H9 (cell line): ENCODE measurements at regions not wholly inside any gene's neighbourhood (a gene's known extent, or its start where the extent isn't known, plus 50 kb on each side); places are given as distances from the start of the nearest gene placed in this dataset.
"Not testable (repeated sequence)": the region's sequence is repeated elsewhere in the genome, so short reads cannot be mapped to it uniquely, and the experiment has no call there.

Source experiments
- DNase-seq: peaks from one replicate; pipeline ENCODE4 v3.0.0-alpha.2; 2017
- H2AFZ ChIP-seq: one replicate; pipeline ENCODE4 v1.6.1; 2013; ENCODE audit warnings: mild to moderate bottlenecking, low read length, control low read depth, moderate library complexity
- H2AK5ac ChIP-seq: 2 replicates; pipeline ENCODE4 v1.6.1; 2013; ENCODE audit warnings: low read length, control low read depth, mixed read lengths; ENCODE audit not compliant: insufficient read length
- H2BK120ac ChIP-seq: one replicate; pipeline ENCODE4 v1.6.1; 2013; ENCODE audit warnings: low read depth, mild to moderate bottlenecking, low read length, control low read depth, inconsistent platforms; ENCODE audit not compliant: poor library complexity, severe bottlenecking
- H2BK12ac ChIP-seq: 2 replicates; pipeline ENCODE4 v1.6.1; 2013; ENCODE audit warnings: low read length, control low read depth, mixed read lengths, low read depth; ENCODE audit not compliant: insufficient read length
- H2BK15ac ChIP-seq: 2 replicates; pipeline ENCODE4 v1.6.1; 2013; ENCODE audit warnings: low read depth, low read length, control low read depth
- H2BK20ac ChIP-seq: one replicate; pipeline ENCODE4 v1.6.1; 2013; ENCODE audit warnings: low read depth, mild to moderate bottlenecking, low read length, control low read depth, inconsistent platforms; ENCODE audit not compliant: poor library complexity, severe bottlenecking
- H2BK5ac ChIP-seq: 2 replicates; pipeline ENCODE4 v1.6.1; 2013; ENCODE audit warnings: low read length, control low read depth, mixed read lengths; ENCODE audit not compliant: insufficient read length
- H3K14ac ChIP-seq: 2 replicates; pipeline ENCODE4 v1.6.1; 2013; ENCODE audit warnings: low read length, control low read depth; ENCODE audit not compliant: insufficient read depth
- H3K18ac ChIP-seq: 2 replicates; pipeline ENCODE4 v1.6.1; 2013; ENCODE audit warnings: low read depth, mild to moderate bottlenecking, mixed read lengths, low read length, control low read depth; ENCODE audit not compliant: insufficient read length
- H3K23ac ChIP-seq: 2 replicates; pipeline ENCODE4 v1.6.1; 2013; ENCODE audit warnings: low read length, control low read depth, mixed read lengths, low read depth; ENCODE audit not compliant: insufficient read length
- H3K23me2 ChIP-seq: 2 replicates; pipeline ENCODE4 v1.6.1; 2013; ENCODE audit warnings: low read depth, mild to moderate bottlenecking, mixed read lengths, low read length, control low read depth; ENCODE audit not compliant: insufficient read length, poor library complexity, severe bottlenecking
- H3K27ac ChIP-seq: 2 replicates; pipeline ENCODE4 v1.5.1; 2013; ENCODE audit warnings: low read length, control low read depth, mixed read lengths, low read depth; ENCODE audit not compliant: insufficient read length
- H3K27me3 ChIP-seq: 2 replicates; pipeline ENCODE4 v1.6.1; 2013; ENCODE audit warnings: low read length, control low read depth, inconsistent platforms; ENCODE audit not compliant: insufficient read depth
- H3K4ac ChIP-seq: 2 replicates; pipeline ENCODE4 v1.6.1; 2013; ENCODE audit warnings: low read depth, mild to moderate bottlenecking, control low read depth, inconsistent platforms, low read length, moderate library complexity
- H3K4me1 ChIP-seq: 2 replicates; pipeline ENCODE4 v1.6.1; 2013; ENCODE audit warnings: low read length, control low read depth, inconsistent platforms; ENCODE audit not compliant: insufficient read depth
- H3K4me2 ChIP-seq: 2 replicates; pipeline ENCODE4 v1.6.1; 2013; ENCODE audit warnings: low read length, control low read depth, mixed read lengths; ENCODE audit not compliant: insufficient read length, insufficient read depth
- H3K56ac ChIP-seq: 2 replicates; pipeline ENCODE4 v1.6.1; 2013; ENCODE audit warnings: low read depth, mild to moderate bottlenecking, mixed read lengths, low read length, control low read depth; ENCODE audit not compliant: insufficient read length
- H3K79me1 ChIP-seq: 2 replicates; pipeline ENCODE4 v1.6.1; 2013; ENCODE audit warnings: low read depth, mild to moderate bottlenecking, moderate library complexity, low read length, control low read depth, inconsistent platforms; ENCODE audit not compliant: insufficient read depth, poor library complexity, severe bottlenecking
- H3K79me2 ChIP-seq: 2 replicates; pipeline ENCODE4 v1.6.1; 2013; ENCODE audit warnings: low read length, control low read depth, inconsistent platforms; ENCODE audit not compliant: insufficient read depth
- H3K9ac ChIP-seq: 2 replicates; pipeline ENCODE4 v1.6.1; 2013; ENCODE audit warnings: low read length, control low read depth, mixed read lengths; ENCODE audit not compliant: insufficient read length; ENCODE audit errors: extremely low read depth
- H3K9me3 ChIP-seq: one replicate; pipeline ENCODE4 v1.6.1; 2013; ENCODE audit warnings: low read depth, low read length, inconsistent platforms; ENCODE audit not compliant: control insufficient read depth
- H3T11ph ChIP-seq: one replicate; pipeline ENCODE4 v1.6.1; 2013; ENCODE audit warnings: mild to moderate bottlenecking, low read length, control low read depth, inconsistent platforms
- H4K20me1 ChIP-seq: one replicate; pipeline ENCODE4 v1.6.1; 2013; ENCODE audit not compliant: control insufficient read depth, insufficient read length, insufficient read depth
- H4K5ac ChIP-seq: 2 replicates; pipeline ENCODE4 v1.6.1; 2013; ENCODE audit warnings: low read depth, mild to moderate bottlenecking, mixed read lengths, low read length, control low read depth; ENCODE audit not compliant: insufficient read length
- H4K8ac ChIP-seq: replicated peaks from 2 replicates; pipeline ENCODE4 v1.6.1; 2013; ENCODE audit warnings: low read length, control low read depth, mixed read lengths, low read depth; ENCODE audit not compliant: insufficient read length
- H4K91ac ChIP-seq: 2 replicates; pipeline ENCODE4 v1.6.1; 2013; ENCODE audit warnings: low read depth, mild to moderate bottlenecking, moderate library complexity, mixed read lengths, low read length, control low read depth; ENCODE audit not compliant: insufficient read length
- H3K27ac Mint-ChIP-seq, 3 experiments: 2 replicates in 2 of 3; 3 replicates in 1 of 3; pipeline ENCODE4 v1.8.0; 2020 to 2021; ENCODE audit warnings: mixed read lengths in 3 of 3, mild to moderate bottlenecking in 1 of 3, moderate library complexity in 1 of 3
- H3K27me3 Mint-ChIP-seq: 2 replicates; pipeline ENCODE4 v1.8.0; 2021; ENCODE audit warnings: low read depth, mild to moderate bottlenecking, moderate library complexity, mixed read lengths
- H3K36me3 Mint-ChIP-seq, 3 experiments: 2 replicates in 2 of 3; 3 replicates in 1 of 3; pipeline ENCODE4 v1.8.0; 2020 to 2021; ENCODE audit warnings: low read depth in 3 of 3, mixed read lengths in 3 of 3; ENCODE audit not compliant: insufficient read depth in 1 of 3
- H3K4me1 Mint-ChIP-seq, 2 experiments: 2 replicates each; pipeline ENCODE4 v1.8.0; 2020; ENCODE audit warnings: mixed read lengths in 2 of 2
- H3K4me3 Mint-ChIP-seq, 2 experiments: 2 replicates in 1 of 2; 3 replicates in 1 of 2; pipeline ENCODE4 v1.8.0; 2020 to 2021; ENCODE audit warnings: mild to moderate bottlenecking in 2 of 2, mixed read lengths in 2 of 2, moderate library complexity in 1 of 2
- H3K9me3 Mint-ChIP-seq, 2 experiments: 2 replicates in 1 of 2; 3 replicates in 1 of 2; pipeline ENCODE4 v1.8.0; 2020; ENCODE audit warnings: mild to moderate bottlenecking in 2 of 2, mixed read lengths in 2 of 2, moderate library complexity in 1 of 2
- WGBS: extraction: QIAGEN DNeasy Blood & Tissue Kit; methylation state at CpG from one replicate; pipeline ENCODE4 v1.1.7; 2013; ENCODE audit warnings: missing lambda C conversion rate, low lambda C conversion rate, mixed read lengths; ENCODE audit not compliant: insufficient read length; ENCODE audit errors: extremely low coverage; 5-methylcytosine and 5-hydroxymethylcytosine counted together

DNA sequence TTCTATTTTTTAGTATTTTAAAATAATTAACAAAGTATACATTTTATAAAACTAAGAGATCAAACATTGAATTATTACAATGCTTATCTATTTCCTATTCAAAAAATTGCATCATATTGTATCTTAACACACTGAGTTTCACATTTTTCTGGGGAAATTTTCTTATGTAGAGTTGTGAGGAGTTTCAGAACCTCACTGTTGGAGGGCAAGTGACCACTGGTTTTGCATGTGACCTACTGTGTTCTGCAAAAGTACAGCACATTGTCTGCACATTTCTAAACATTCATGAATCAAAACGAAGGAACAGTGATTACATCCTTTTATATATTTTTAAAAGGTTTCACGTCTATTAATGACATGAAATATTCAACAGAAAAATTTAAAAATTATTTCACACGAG lies 82.3 kb upstream of the C1QTNF3 start:
- not testable (repeated sequence) for H2BK120ac ChIP-seq, H2AFZ ChIP-seq, H4K91ac ChIP-seq, H3K27ac ChIP-seq, H3K27me3 ChIP-seq, H2BK5ac ChIP-seq, H3K4me2 ChIP-seq, H3K23ac ChIP-seq, H3T11ph ChIP-seq, H3K4me1 Mint-ChIP-seq, H3K18ac ChIP-seq, H2BK20ac ChIP-seq, H4K8ac ChIP-seq, H3K14ac ChIP-seq, DNase-seq, H2AK5ac ChIP-seq, H3K56ac ChIP-seq, H3K9ac ChIP-seq, H3K27ac Mint-ChIP-seq, H3K4me3 Mint-ChIP-seq, H2BK15ac ChIP-seq, H2BK12ac ChIP-seq, H3K4me1 ChIP-seq, H4K20me1 ChIP-seq, H3K79me2 ChIP-seq, H3K23me2 ChIP-seq, H3K79me1 ChIP-seq, H3K9me3 ChIP-seq, H3K4ac ChIP-seq, H3K27me3 Mint-ChIP-seq, H4K5ac ChIP-seq
- H3K9me3 Mint-ChIP-seq: peaks cover 13% of the 10 kb centered on the region in 2 experiments
- no CpG with 5 or more reads among the region's 3 CpGs for WGBS
- H3K36me3 Mint-ChIP-seq: peaks cover 8 to 31% (median 20%) of the 10 kb centered on the region in 3 experiments

DNA sequence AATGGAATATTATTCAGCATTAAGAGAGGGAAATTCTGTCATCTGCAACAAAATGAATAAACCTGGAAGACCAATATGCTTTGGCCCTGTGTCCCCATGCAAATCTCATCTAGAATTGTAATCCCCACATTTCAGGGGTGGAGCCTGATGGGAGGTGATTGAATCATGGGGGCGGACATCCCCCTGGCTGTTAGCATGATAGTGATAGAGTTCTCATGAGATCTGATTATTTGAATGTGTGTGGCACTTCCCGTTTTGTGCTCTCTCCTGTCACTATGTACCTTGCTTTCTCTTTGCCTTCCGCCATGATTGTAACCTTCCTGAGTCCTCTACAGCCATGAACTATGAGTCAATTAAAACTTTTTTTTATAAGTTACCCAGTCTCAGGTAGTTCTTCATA lies 83.7 kb upstream of the C1QTNF3 start:
- not testable (repeated sequence) for H3K23ac ChIP-seq, H3K4ac ChIP-seq, H3K27me3 ChIP-seq, H2BK5ac ChIP-seq, H3K4me1 Mint-ChIP-seq, H3K79me2 ChIP-seq, H3K56ac ChIP-seq, H2AFZ ChIP-seq, H3K4me2 ChIP-seq, H2BK15ac ChIP-seq, H3T11ph ChIP-seq, H4K91ac ChIP-seq, H3K27me3 Mint-ChIP-seq, H3K9me3 ChIP-seq, H3K23me2 ChIP-seq, H4K20me1 ChIP-seq, H4K5ac ChIP-seq, H2BK20ac ChIP-seq, H3K18ac ChIP-seq, H3K14ac ChIP-seq, H2BK120ac ChIP-seq, H3K4me1 ChIP-seq, H3K27ac ChIP-seq, H2AK5ac ChIP-seq, H3K27ac Mint-ChIP-seq, H3K9me3 Mint-ChIP-seq, H2BK12ac ChIP-seq, H3K4me3 Mint-ChIP-seq, H3K9ac ChIP-seq, H4K8ac ChIP-seq, DNase-seq, H3K79me1 ChIP-seq
- WGBS: no CpG with 5 or more reads among the region's 3 CpGs
- peaks cover 6 to 22% (median 10%) of the 10 kb centered on the region in 3 experiments; a peak in 6 of 7 replicates for H3K36me3 Mint-ChIP-seq
